NT2/D1 (cell line): ENCODE measurements at regions not wholly inside any gene's neighbourhood (a gene's known extent, or its start where the extent isn't known, plus 50 kb on each side); places are given as distances from the start of the nearest gene placed in this dataset.
"Not testable (repeated sequence)": the region's sequence is repeated elsewhere in the genome, so short reads cannot be mapped to it uniquely, and the experiment has no call there.

ENCODE experiments used
- SUZ12 ChIP-seq: IDR thresholded peaks from 2 replicates; pipeline ENCODE4 v1.6.1; 2011; ENCODE audit not compliant: insufficient read length, insufficient read depth; ENCODE audit errors: extremely low read depth
- YY1 ChIP-seq: IDR thresholded peaks from 2 replicates; pipeline ENCODE4 v1.6.1; 2011; ENCODE audit not compliant: insufficient read length, insufficient read depth

DNA sequence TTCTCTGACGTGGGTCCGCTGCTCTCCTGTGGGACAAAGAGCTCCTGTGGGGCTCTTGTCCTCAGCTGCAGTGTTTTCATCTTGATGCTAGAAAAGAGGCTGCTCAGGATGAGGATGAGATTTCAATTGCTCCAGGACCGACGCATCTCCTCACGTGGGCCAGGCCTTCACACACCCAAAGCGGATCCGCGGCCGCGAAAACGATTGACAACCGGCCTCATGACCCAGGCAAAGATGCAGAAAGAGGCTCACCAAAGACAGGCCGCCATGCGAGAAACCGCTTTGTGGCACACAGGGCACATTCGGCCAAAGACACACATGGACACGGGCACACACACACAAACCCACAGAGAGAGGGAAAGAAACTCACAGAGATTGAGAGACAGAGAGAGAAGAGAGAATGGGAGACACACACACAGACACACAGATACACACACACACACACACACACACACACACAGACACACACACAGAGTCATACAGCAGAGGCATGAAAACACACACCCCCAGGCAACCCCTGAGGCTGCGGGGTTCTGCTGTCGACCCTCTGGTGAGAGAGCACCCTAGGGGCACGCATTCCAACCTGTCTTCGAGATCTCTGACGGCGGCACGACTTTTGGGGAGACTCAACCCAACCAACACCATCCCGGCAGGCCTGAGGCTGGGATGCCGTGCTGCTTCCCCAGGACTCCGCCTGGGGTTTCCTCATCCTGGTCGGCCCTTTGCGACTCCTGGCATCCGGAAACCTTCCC is 168.5 kb upstream of the ZNF337 start:
- not testable (repeated sequence) for TF ChIP-seq YY1, SUZ12
